Activated gamma-delta T cell treated with Interleukin-2 at 50 U/mL for 16 hours (primary cell): ENCODE measurements at regions not wholly inside any gene's neighbourhood (a gene's known extent, or its start where the extent isn't known, plus 50 kb on each side); places are given as distances from the start of the nearest gene placed in this dataset.
"Not testable (repeated sequence)": the region's sequence is repeated elsewhere in the genome, so short reads cannot be mapped to it uniquely, and the experiment has no call there.

Experiments used
- DNase-seq: peaks from one replicate; pipeline ENCODE4 v3.0.0-alpha.2; 2020

DNA sequence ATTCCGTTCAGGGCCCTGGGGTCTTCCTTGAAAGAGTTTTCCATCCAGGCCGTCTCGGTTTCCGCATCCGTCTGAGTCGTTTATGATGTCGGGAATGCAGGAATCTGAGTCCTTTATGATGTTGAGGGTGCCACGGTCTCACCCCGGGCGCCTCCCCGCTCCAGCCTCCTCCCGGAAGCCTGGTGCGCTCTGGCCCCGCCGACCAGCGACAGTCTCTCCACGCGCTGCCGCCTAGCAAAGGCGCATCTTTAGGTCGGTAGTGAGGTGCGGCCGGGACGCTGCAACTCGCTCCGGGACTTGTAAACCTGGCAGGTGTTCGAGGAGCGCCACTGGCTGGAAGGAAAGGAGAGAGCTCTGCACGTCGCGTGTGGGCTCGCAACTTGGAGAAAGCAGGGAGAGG, 132.6 kb downstream of the FAM72C start:
- not testable (repeated sequence) for DNase-seq

DNA sequence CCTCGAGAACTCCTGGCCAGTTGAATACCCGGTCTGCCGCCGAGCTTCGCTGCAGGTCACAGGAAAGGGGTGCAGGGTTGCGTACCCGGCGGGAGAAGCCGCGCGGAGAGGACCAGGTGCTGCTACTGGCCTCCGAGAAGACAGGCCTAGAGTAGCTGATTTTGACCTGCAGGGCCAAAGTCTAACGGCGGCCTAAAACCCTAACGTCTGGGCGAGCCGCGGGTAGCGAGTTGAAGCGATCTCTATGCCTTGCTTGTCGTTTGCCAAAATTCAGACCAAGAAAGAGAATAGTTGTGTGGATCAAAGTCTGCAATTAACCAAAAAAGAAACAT, 133.2 kb downstream of the FAM72C start:
- not testable (repeated sequence) for DNase-seq

DNA sequence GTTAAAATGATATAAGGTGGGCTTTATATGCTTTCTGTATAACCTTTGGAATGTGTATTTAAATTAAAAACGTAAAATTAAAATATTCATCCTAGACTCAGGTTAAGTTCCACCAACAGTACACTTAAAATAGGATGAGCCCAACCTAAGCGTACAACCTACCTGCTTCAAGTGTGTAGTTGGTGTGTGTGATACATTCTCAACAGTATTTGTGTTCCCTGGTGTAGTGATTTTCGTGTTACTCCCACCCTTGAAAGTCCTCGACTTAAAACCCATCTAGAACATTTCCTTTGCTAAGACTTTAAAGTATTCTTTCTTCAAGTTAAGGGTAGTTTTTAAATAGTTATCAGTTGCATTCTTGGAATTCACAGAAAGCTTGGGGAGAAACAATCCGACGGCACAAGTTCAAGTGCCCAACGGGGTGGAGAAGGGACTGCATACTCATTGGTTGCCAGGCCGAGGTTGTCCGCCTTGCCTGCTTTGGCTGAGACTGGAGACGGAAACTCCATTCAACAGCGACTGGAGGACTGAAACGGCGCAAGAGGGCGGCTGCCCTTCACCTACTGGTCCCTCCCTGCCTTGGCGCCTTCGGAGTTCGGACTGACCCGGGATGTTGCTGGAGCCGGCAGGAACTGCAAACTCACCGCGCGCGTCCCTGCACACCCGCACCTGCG, 133.7 kb downstream of the FAM72C start:
- DNase-seq, result not testable (repeated sequence)

DNA sequence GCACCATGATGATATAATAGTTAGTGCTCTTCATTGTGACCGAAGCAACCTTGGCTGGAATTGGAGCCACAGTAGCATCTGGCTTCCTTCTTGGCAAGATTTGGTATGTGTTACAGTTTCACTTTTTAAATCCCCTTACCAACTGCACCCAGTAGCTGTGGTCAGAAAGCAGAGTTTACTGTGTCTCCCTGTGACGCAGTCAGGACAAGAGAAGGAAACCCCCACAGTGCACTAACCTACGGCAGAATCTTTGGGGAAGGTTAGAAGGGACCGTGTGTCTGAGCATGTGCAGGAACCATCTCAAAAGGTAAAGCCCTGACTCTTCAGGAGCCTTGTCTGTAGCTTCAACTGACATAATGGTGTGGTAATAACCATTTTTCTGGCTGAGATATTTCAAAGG, 138.4 kb downstream of the FAM72C start:
- not testable (repeated sequence) for DNase-seq

DNA sequence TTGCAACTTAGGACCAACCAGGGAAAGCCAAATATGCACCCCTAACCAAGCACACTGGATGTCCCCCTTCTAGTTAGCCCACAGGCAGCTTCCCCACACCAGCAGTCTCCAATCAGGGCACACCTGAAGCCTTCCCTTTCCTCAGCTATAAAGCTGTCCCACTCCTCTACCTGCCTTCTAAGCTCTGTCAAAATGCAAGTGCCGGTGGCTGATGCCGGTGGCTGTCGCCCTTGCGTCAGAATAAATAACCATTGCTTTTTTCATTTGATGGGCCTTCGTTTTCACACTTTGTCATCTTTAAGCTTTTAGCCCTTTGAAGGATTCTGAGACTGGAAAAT, 139.4 kb downstream of the FAM72C start:
- DNase-seq, result not testable (repeated sequence)

DNA sequence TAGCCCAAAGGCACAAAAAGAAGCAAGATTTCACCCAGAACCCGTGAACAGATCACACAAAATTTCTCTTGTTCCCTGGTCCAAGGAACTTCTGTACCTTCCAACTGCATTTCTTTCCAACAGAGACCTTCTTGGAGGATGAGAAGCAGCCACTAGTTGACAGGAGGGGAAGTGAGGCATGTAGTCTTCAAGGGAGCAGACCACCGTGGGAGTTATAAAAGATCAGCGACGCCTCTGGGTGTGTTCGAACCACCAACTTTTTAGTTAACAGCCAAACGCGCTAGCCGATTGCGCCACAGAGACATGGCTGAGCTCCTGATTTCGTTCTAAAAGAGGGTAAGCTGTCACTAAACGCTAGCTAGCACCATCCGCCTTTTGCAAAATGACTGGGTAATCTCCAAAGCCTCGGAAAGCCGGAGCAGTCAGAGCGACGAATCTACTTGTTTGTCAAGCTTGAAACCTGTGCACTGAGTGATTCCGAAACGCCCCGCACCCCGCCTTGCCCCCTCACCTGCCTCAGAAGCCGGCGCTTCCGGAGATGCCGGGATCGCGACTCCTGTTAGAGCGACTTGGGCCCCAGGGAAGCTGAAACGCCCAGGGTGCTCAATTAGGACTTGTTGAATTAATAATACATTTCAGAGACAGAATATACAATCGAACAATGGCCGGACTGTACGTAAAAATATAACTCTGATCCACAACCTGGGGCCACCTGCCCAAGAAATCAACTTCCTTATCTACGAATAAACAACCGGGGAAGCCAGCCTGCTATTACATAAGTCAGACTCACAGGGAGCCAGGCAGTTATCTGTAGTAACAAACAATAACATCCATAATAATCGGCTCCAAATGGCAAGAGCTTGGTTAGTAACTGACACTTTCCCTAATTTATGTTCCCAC, 140.1 kb downstream of the FAM72C start:
- not testable (repeated sequence) for DNase-seq

DNA sequence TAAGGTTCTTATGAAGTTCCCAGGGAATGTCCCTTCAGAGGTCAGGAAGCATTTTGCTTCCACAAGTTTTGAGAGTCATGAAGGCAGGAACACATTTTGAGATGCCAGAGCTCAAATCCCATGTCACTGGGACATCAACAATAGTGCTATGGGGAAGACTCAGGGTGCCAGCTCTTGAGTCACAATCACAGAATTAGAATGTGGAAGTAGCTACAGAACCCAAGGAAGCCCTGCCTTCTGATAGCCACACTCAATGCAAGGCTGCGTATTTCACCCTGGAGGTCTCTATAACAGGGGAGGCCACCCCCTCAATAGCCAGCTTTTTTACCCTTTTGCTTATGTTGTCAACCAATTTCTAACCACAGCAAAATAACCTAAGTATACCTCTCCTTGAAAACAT, 145.6 kb downstream of the FAM72C start:
- not testable (repeated sequence) for DNase-seq

DNA sequence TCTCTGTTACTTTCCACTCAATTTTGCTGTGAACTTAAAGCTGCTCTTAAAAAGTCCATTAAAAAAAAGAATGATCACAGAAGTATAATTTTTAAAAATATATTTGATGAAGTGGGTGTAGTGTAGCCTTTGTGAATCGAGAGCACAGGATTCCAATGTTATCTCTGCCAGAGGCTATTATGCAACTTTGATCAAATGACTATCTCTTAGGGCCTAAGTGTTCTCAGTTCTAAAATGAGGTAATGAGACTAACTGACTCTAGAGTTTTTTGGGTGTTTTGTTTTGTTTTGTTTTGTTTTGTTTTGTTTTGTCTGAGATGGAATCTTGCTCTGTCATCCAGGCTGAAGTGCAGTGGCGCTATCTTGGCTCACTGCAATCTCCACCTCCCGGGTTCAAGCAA, 147.5 kb downstream of the FAM72C start:
- not testable (repeated sequence) for DNase-seq

DNA sequence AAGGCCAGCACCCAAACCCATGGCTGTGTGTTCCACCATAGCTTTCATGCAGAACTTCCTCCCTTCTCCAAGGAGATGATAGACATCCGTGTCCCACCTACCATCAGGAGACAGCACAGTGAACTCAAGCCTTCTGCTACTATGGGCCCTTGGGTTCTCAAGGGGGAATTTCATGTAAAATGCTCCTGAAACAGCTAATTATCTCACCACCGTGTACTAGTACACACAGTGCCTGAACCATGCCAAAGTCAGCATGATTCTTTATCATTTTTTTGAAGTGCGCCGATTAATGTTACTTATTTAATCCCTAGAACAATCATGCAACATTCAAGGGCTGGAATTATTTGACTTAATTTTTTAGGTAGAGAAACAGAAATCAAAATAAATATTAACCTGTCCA, 151.7 kb downstream of the FAM72C start:
- DNase-seq, result not testable (repeated sequence)

DNA sequence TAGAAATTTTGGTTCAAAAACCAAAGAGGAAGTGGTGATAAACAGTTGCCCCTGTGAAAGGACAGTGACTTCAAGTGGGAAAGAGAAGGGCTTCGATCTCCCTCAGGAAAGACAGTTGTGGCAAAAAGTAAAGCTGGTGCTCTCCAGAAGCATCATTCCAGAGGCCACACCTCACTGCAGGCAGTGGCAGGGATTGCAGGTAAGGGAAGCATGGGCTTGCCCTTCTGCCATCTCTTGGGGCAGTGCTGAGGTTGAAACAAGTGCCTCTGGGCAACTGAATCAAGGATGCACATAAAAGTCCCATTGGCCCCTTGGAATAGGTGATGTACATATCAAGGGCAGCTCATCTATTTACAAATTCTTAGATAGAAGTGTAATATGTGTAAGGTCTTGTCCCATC, 155.4 kb downstream of the FAM72C start:
- DNase-seq, result not testable (repeated sequence)

DNA sequence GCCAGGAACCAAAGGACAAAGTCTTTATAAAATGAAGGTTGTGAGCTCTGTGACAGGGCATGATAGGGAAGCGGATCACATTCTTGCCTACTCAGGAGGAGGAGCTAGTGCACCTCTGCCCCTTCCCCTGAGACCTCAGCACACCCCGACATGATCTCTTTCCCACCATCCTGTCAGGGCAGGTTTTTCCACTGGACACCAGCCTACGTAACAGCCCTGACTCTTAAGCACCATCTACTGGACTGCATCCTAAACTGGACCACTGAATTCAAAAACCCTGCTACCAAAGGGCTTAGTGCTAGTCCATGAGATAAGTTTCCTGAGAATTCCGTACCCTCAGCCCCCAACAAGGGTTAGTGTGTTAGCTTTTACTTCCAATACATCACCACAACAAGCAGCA, 166.4 kb downstream of the FAM72C start:
- not testable (repeated sequence) for DNase-seq

DNA sequence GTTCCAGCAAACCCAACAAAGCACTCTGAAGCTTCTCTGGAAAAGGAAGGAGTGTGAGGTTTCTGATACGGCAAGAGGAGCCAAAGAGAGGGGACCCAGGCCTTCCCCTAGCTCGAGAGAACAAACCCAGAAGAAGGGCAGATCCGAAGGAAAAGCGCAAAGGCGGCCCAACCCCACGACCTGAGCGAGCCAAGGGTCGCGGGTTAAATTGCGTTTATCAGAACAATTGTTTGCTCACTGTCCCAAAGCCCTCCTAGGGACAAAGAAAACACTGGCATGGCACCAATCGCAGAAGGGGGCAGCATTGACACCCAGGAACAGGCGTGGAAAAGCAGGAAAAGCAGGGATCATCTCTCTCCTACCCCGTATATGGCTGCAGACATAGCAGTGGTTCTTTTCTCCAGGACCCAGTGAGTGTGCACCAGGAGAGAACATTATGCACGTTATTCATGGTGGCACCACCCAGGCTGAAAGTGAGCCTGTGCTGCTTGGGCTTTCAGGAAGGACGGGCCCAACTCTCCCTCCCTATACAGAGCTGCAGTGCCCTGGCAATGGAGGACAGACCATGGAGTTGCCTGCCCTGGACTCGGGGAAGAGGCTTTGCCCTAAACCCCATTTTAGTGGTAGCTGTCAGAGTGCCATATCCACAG, 167.0 kb downstream of the FAM72C start:
- not testable (repeated sequence) for DNase-seq

DNA sequence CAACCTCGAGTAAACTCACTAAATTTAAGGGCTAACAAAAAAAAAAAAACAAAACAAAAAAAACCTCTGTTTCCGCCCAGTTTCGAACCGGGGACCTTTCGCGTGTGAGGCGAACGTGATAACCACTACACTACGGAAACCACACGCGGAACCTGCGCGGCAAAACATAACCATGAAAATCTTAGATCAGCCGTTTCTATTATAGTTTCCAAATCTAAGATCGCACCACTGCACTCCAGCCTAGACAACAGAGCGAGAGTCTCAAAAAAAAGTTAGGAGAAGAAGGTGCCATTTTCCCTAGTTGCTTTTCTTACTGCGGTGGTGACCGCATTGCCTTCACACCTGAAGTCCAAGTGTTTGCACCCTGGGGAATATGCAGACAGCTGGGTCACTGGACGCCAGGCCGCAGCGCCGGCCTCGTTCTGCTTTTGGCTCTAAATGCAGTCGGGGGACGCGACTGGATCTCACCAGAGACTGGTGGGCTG, 167.8 kb downstream of the FAM72C start:
- not testable (repeated sequence) for DNase-seq

DNA sequence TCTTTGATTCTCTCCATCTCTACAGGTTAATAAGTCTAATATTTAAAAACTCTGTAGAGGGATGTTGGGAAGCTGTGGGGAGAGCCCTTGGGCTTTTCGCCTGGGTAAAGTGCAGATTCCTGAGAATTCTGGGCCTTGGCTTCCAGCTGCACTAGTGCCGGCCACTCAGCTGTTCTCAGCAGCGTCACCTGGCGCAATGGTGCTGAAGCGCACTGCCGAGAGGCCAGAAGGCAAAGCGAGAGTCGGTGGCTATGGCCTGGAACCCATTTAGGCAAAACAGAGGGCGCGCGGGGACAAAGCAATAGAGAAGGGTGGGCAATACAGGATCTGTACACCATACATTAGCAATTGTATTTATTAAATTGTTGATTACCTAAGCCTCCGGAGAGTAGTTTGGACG, 168.7 kb downstream of the FAM72C start:
- DNase-seq, result not testable (repeated sequence)

DNA sequence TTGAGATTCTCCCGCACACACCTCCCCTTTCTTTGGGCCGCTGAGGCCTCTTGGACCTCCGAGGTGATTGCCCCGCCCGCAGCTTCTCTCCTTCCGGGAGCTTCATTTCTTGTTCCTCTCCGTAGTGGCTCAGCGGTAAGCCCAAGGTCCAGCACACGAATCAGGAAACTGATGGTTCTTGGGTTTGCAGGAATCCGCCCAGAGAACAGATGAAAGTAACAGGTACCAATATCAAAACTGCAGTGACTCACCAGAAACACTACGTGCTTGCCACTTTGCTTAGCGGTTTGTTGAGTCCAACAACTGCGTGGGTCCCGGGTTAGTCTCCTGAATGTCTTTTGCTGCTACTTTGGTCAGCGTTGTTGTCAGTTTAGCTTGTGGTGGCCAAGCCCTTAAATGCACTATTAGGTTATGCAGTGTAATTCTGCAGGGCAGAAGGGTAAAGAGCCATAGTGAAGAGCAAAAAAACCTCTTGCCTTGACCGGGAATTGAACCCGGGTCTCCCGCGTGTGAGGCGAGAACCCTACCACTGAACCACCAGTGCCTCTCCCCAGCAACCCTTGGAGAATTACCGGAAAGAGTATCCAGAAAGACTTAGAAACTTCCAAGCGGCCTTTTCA, 172.1 kb downstream of the FAM72C start:
- DNase-seq, result not testable (repeated sequence)

DNA sequence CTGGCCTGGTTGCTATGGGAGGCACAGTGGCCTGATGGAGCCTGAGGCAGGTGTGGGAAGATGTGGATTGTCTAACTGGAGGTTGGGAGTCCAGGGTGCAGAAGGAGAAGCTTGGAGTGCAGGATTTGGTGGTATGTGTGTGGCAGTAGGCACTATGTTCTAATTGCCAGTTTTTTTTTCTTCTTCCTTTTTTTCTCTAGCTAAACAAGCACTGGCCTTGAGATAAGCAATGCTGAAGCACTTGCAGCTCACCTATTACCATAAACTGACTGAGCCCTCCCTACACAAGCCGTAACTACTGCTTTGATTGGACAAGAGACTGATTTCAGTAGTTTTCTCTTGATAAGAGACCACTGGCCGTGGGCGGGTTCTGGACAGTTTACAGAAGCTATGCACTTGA, 175.4 kb downstream of the FAM72C start:
- not testable (repeated sequence) for DNase-seq

DNA sequence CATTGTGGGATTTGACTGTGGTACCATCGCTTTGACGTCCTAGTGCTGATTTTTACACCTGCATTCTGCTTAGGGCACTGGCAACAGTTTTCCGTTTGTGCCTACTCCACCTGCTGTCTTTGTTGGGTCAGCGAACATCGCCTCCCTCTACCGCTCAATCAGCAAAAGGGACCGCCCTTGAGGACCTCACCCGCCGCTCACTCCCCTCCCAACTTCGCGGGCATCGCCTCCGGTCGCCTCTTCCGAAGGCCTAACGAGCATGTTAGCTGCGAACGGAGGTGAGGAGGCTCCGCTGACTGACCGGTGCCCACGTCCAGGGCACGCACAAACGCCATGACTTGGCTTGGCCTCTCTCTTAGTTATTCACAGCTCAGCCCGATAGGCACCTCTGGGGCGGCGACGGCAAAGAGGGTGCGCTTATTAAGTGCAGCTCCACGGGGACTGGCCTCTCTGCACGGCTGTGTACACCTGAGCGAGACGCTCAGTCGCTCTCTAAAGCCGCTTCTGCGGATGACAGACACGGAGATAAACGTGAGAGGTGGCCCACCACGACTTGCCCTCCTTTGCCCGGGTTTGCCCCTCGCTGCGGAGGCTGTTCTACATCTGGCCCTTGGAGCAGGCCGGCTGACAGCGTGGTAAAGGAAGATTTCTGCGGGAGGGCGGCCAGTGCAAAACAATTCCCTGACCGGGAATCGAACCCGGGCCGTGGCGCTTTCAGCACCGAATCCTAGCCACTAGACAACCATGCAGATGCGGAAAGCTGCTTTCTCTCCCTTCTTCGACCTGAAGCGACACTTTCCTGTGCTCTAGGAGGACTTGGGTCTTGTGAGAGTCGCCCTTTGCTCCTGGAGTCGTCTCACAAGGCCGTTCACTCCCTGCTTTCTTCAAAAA, 179.5 kb downstream of the FAM72C start:
- DNase-seq, result not testable (repeated sequence)

DNA sequence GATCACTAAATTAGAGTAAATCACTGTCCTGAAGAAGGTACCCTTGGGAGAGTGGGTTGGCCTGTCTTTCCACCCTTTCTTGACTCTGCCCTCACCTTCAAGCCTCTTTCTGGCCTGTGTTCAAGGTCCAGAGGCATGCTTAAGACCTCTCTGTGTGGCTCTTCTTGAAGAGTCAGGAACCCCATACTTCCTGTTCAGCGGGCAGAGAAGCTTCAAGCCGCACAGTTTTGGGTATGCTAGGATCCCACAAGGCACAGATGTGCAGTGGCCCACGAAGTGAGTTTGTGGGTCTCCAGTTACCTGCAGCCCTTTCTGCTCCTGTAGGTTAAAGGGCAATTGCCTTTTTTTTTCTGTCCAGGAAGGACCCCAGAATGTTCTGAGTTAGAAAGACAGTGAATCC, 185.4 kb downstream of the FAM72C start:
- not testable (repeated sequence) for DNase-seq

DNA sequence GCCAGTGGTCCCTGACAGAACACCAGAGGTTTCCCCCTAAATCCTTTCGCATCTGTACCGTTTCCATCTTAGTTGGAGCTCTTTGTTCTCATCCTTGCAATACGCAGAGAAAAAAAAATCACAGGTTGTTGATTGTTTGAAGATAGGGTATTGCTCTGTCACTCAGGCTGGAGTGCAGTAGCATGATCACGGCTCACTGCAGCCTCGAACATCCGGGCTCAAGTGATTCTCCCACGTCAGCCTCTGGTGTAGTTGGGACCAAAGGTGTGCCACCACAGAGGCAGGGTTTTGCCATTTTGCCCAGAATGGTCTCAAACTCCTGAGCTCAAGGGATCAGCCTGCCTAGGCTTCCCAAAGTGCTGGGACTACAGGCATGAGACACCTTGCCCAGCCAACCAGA, 185.9 kb downstream of the FAM72C start:
- not testable (repeated sequence) for DNase-seq

DNA sequence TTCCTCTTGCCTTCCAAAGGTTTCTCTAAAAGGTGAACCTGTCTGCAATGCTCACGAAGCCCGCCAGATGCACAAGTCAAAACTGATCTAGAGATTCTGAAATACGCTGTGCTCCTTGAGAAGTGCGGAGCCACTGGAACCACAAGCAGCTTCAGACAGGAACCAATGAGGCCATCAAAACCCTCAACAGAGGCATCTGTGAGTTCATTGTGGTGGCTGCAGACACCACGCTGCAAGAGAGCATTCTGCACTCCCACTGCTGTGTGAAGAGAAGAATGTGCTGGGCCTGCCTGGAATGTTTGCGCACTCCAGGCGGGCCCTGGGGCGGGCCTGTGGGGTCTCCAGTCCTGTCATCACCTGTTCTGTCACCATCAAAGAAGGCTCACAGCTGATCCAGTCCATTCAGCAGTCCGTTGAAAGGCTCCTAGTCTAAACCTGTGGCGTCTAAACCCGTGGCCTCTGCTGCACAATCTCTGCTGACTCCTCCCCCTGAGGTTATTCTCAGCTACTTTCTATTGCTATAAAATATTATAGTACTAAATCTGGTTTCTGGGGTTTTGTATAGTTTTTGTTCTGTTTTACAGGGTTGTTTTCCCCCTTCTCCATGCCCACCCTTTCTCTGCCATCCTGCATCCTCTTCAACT, 187.4 kb downstream of the FAM72C start:
- not testable (repeated sequence) for DNase-seq

DNA sequence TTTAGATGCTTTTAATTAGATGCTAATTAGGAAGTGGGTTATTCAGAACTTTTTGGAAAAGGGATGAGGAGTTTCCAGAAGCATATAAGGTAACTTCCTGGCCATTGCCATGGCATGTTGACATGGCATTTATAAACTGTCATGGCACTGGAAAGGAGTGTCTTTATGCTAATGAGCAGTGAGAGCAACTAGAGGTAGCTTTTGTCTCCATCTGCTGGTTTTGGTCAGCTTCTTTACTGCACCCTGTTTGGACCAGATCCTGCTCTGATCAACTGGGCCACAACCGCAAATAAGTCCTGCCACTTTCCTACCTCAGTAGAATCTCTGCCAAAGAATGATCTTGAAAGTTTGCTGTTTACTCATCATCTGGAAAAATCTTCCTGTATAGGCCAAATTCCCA, 193.6 kb downstream of the FAM72C start:
- not testable (repeated sequence) for DNase-seq

DNA sequence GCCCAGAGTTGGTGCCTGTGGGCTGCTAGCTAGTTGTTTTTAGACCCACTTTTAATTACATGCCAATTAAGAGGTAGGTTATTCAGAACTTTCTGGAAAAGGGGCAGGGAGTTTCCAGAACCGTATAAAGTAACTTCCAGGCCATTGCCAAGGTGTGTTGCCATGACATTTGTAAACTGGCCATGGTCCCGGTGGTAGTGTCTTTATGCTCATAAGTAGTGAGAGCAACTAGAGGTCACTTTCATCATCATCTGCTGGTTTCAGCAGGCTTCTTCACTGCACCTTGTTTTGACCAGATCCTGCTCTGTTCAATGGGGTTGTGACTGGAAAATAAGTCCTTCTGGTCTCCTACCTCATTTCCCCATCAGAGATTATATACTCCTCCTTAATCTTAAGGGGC, 207.0 kb downstream of the FAM72C start:
- not testable (repeated sequence) for DNase-seq
